Hepatocyte (in vitro differentiated cells): ENCODE measurements at regions not wholly inside any gene's neighbourhood (a gene's known extent, or its start where the extent isn't known, plus 50 kb on each side); places are given as distances from the start of the nearest gene placed in this dataset.

Experiments
- EZH2 ChIP-seq: fragments of 200-600 bp; sonication (generic); IDR thresholded peaks from 2 replicates; pipeline ENCODE4 v1.6.1; 2016; ENCODE audit warnings: antibody characterized with exemption, mild to moderate bottlenecking, borderline replicate concordance
- EZH2phosphoT487 ChIP-seq: fragments of 200-600 bp; sonication (generic); IDR thresholded peaks from one replicate; pipeline ENCODE4 v1.6.1; 2018; ENCODE audit warnings: antibody characterized with exemption, mild to moderate bottlenecking, low read depth, moderate library complexity; ENCODE audit not compliant: unreplicated experiment, severe bottlenecking
- TF ChIP-seq, protein P1 (sequence below): fragments of 200-600 bp; sonication (generic); IDR thresholded peaks from 2 replicates; pipeline ENCODE4 v1.5.1; 2016; ENCODE audit warnings: antibody characterized with exemption, mild to moderate bottlenecking; ENCODE audit not compliant: poor library complexity

- TF ChIP-seq EZH2 = no peak
- TF ChIP-seq, protein P1, sequence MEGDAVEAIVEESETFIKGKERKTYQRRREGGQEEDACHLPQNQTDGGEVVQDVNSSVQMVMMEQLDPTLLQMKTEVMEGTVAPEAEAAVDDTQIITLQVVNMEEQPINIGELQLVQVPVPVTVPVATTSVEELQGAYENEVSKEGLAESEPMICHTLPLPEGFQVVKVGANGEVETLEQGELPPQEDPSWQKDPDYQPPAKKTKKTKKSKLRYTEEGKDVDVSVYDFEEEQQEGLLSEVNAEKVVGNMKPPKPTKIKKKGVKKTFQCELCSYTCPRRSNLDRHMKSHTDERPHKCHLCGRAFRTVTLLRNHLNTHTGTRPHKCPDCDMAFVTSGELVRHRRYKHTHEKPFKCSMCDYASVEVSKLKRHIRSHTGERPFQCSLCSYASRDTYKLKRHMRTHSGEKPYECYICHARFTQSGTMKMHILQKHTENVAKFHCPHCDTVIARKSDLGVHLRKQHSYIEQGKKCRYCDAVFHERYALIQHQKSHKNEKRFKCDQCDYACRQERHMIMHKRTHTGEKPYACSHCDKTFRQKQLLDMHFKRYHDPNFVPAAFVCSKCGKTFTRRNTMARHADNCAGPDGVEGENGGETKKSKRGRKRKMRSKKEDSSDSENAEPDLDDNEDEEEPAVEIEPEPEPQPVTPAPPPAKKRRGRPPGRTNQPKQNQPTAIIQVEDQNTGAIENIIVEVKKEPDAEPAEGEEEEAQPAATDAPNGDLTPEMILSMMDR = no peak
- no peak for TF ChIP-seq EZH2phosphoT487
These were observed 124.4 kb upstream of the PTPRZ1 start for GRCh38 chr7:121748546-121748945.
